ENCODE measurements at regions not wholly inside any gene's neighbourhood (a gene's known extent, or its start where the extent isn't known, plus 50 kb on each side); places are given as distances from the start of the nearest gene placed in this dataset.
"Not testable (repeated sequence)": the region's sequence is repeated elsewhere in the genome, so short reads cannot be mapped to it uniquely, and the experiment has no call there.

- DNase-seq, result no peak
Measured at GRCh38 chr1:181173761-181174447, 85.4 kb downstream of the IER5 start.

GRCh38 chr1:181174861-181175260 lies 86.4 kb downstream of the IER5 start:
- no peak for DNase-seq

- DNase-seq, result no peak
Measured at GRCh38 chr1:181175356-181175910, 86.9 kb downstream of the IER5 start.

GRCh38 chr1:181175955-181176354 lies 87.5 kb downstream of the IER5 start:
- DNase-seq, result no peak

- no peak for DNase-seq
Measured at GRCh38 chr1:181178241-181178879, 89.9 kb downstream of the IER5 start.

GRCh38 chr1:181179279-181179986 lies 90.9 kb downstream of the IER5 start:
- DNase-seq, result no peak

GRCh38 chr1:181179987-181180365 lies 91.5 kb downstream of the IER5 start:
- DNase-seq, result peak; percentile 55

GRCh38 chr1:181180407-181181031 lies 92.0 kb downstream of the IER5 start:
- DNase-seq, result no peak

- no peak for DNase-seq
Measured at GRCh38 chr1:181181792-181182585, 93.5 kb downstream of the IER5 start.

GRCh38 chr1:181184621-181185020 lies 96.1 kb downstream of the IER5 start:
- no peak for DNase-seq

GRCh38 chr1:181185461-181185860 lies 97.0 kb downstream of the IER5 start:
- DNase-seq, result no peak

GRCh38 chr1:181186133-181186532 lies 97.6 kb downstream of the IER5 start:
- DNase-seq, result not testable (repeated sequence)

GRCh38 chr1:181187337-181188126 lies 99.0 kb downstream of the IER5 start:
- DNase-seq, result no peak

GRCh38 chr1:181189245-181189644 lies 100.7 kb downstream of the IER5 start:
- no peak for DNase-seq

- DNase-seq, result peak; percentile 78
Measured at GRCh38 chr1:181189691-181190363, 101.3 kb downstream of the IER5 start.

GRCh38 chr1:181190364-181191035 lies 102.0 kb downstream of the IER5 start:
- DNase-seq, result no peak

GRCh38 chr1:181191494-181192040 lies 103.1 kb downstream of the IER5 start:
- DNase-seq, result no peak

GRCh38 chr1:181192316-181192715 lies 103.8 kb downstream of the IER5 start:
- DNase-seq, result no peak

GRCh38 chr1:181202986-181203555 lies 114.6 kb downstream of the IER5 start:
- DNase-seq, result no peak

GRCh38 chr1:181204530-181204929 lies 116.0 kb downstream of the IER5 start:
- no peak for DNase-seq

Data from stimulated activated CD4-positive, alpha-beta T cell treated with anti-CD3 and anti-CD28 coated beads, Interleukin-15, amount 100 ng/mL, for 24 hours (primary cell).